Caco-2 (cell line): ENCODE measurements at regions not wholly inside any gene's neighbourhood (a gene's known extent, or its start where the extent isn't known, plus 50 kb on each side); places are given as distances from the start of the nearest gene placed in this dataset.

Experiments used
- BruUV-seq: library from RNA; stranded (reverse); fragments of 400-500 nt; replicated peaks from 2 replicates; lab custom pipeline; 2021; lab: Mats Ljungman, UMichigan
- CTCF ChIA-PET: fragments of 300-600 bp; sonication (Branson Sonifier 250); formaldehyde crosslinking; loops from one replicate; lab custom pipeline; 2022; ENCODE audit warnings: antibody characterized with exemption; lab: Charles Lee
- POLR2A ChIA-PET: fragments of 300-600 bp; sonication (Branson Sonifier 250); formaldehyde crosslinking; loops from one replicate; lab custom pipeline; 2022; ENCODE audit warnings: antibody characterized with exemption; lab: Charles Lee
- DNase-seq, 2 experiments: peaks; one replicate each; pipeline versions ENCODE4 v3.0.0 to v3.0.0-alpha.2; 2020 to 2022
- H3K27me3 ChIP-seq: replicated peaks from 2 replicates; pipeline ENCODE4 v1.6.0; 2011; ENCODE audit warnings: low read length; ENCODE audit not compliant: control insufficient read depth, insufficient read depth
- H3K36me3 ChIP-seq: 2 replicates; pipeline ENCODE4 v1.5.1; 2011; ENCODE audit warnings: low read length; ENCODE audit not compliant: control insufficient read depth, insufficient read depth
- H3K4me1 ChIP-seq: fragments of 250-450 bp; sonication (Bioruptor Pico); 2 replicates; pipeline ENCODE4 v1.5.1; 2020; ENCODE audit warnings: mild to moderate bottlenecking
- H3K4me3 ChIP-seq: 2 replicates; pipeline ENCODE4 v1.5.1; 2011; ENCODE audit warnings: low read depth, mild to moderate bottlenecking, control low read depth, low read length
- H3K9me3 ChIP-seq: fragments of 250-450 bp; sonication (Bioruptor Pico); 2 replicates; pipeline ENCODE4 v1.5.1; 2020; ENCODE audit warnings: mild to moderate bottlenecking, moderate library complexity
- H3K27ac Mint-ChIP-seq: one replicate; pipeline ENCODE4 v1.8.0; 2022; ENCODE audit warnings: mixed read lengths; ENCODE audit not compliant: unreplicated experiment
- H3K27me3 Mint-ChIP-seq: one replicate; pipeline ENCODE4 v1.8.0; 2022; ENCODE audit warnings: mixed read lengths; ENCODE audit not compliant: insufficient read depth, unreplicated experiment
- H3K36me3 Mint-ChIP-seq: one replicate; pipeline ENCODE4 v1.8.0; 2022; ENCODE audit warnings: mild to moderate bottlenecking, mixed read lengths; ENCODE audit not compliant: insufficient read depth, unreplicated experiment
- H3K4me1 Mint-ChIP-seq: one replicate; pipeline ENCODE4 v1.8.0; 2022; ENCODE audit warnings: low read depth, mixed read lengths; ENCODE audit not compliant: unreplicated experiment
- H3K4me3 Mint-ChIP-seq: one replicate; pipeline ENCODE4 v1.8.0; 2022; ENCODE audit warnings: mild to moderate bottlenecking, moderate library complexity, mixed read lengths; ENCODE audit not compliant: unreplicated experiment
- H3K9me3 Mint-ChIP-seq: one replicate; pipeline ENCODE4 v1.8.0; 2022; ENCODE audit warnings: mixed read lengths; ENCODE audit not compliant: unreplicated experiment
- intact Hi-C: fragments of 100-400 bp; cut with micrococcal nuclease; formaldehyde crosslinking; loops from one replicate; pipeline ENCODE4 v1.10.0; 2022; ENCODE audit not compliant: unreplicated experiment
- TF ChIP-seq, protein P1 (sequence below), 2 experiments: fragments of 200-600 bp in 1 of 2; IDR thresholded peaks; 1 replicate in 1 of 2; 2 replicates in 1 of 2; pipeline versions ENCODE4 v1.5.1 to v1.8.0; 2011 to 2022; ENCODE audit warnings: antibody characterized with exemption in 1 of 2, control low read depth in 1 of 2, inconsistent platforms in 1 of 2, low read depth in 1 of 2, low read length in 1 of 2, mild to moderate bottlenecking in 1 of 2, moderate library complexity in 1 of 2; ENCODE audit not compliant: insufficient read depth in 1 of 2, severe bottlenecking in 1 of 2, unreplicated experiment in 1 of 2

- CTCF ChIA-PET = no interaction called here
- Mint-ChIP-seq H3K4me3 (no peak overlapping the region), H3K27ac (no peak overlapping the region), H3K27me3 (no peaks in the 10 kb centered on the region), H3K4me1 (no peaks in the 10 kb centered on the region), H3K36me3 (no peaks in the 10 kb centered on the region), H3K9me3 (no peaks in the 10 kb centered on the region)
- Histone ChIP-seq H3K4me1 (no peaks in the 10 kb centered on the region), H3K9me3 (no peaks in the 10 kb centered on the region), H3K4me3 (no peak overlapping the region), H3K27me3 (no peaks in the 10 kb centered on the region), H3K36me3 (no peaks in the 10 kb centered on the region)
- POLR2A ChIA-PET = no interaction called here
- DNase-seq = no peak
- TF ChIP-seq, protein P1, sequence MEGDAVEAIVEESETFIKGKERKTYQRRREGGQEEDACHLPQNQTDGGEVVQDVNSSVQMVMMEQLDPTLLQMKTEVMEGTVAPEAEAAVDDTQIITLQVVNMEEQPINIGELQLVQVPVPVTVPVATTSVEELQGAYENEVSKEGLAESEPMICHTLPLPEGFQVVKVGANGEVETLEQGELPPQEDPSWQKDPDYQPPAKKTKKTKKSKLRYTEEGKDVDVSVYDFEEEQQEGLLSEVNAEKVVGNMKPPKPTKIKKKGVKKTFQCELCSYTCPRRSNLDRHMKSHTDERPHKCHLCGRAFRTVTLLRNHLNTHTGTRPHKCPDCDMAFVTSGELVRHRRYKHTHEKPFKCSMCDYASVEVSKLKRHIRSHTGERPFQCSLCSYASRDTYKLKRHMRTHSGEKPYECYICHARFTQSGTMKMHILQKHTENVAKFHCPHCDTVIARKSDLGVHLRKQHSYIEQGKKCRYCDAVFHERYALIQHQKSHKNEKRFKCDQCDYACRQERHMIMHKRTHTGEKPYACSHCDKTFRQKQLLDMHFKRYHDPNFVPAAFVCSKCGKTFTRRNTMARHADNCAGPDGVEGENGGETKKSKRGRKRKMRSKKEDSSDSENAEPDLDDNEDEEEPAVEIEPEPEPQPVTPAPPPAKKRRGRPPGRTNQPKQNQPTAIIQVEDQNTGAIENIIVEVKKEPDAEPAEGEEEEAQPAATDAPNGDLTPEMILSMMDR (IDR thresholded peaks at IDR 0.05; ENCODE audit: insufficient read depth in 1 of 2, low read depth in 1 of 2, low read length in 1 of 2, severe bottlenecking in 1 of 2, unreplicated experiment in 1 of 2) = no peak
- no TSS peak for BruUV-seq
- intact Hi-C loops = no loop called here
These were observed 492.9 kb upstream of the INTU start for GRCh38 chr4:127139788-127140286.

GRCh38 chr4:127140306-127140705, 492.5 kb upstream of the INTU start:
- Mint-ChIP-seq H3K4me1 (no peaks in the 10 kb centered on the region), H3K27ac (no peak overlapping the region), H3K36me3 (no peaks in the 10 kb centered on the region), H3K27me3 (no peaks in the 10 kb centered on the region), H3K4me3 (no peak overlapping the region), H3K9me3 (no peaks in the 10 kb centered on the region)
- BruUV-seq = no TSS peak
- POLR2A ChIA-PET = no interaction called here
- CTCF ChIA-PET = no interaction called here
- TF ChIP-seq, protein P1 (IDR thresholded peaks at IDR 0.05; ENCODE audit: insufficient read depth in 1 of 2, low read depth in 1 of 2, low read length in 1 of 2, severe bottlenecking in 1 of 2, unreplicated experiment in 1 of 2) = no peak
- no peak for DNase-seq
- Histone ChIP-seq H3K4me3 (no peak overlapping the region), H3K36me3 (no peaks in the 10 kb centered on the region), H3K27me3 (no peaks in the 10 kb centered on the region), H3K4me1 (no peaks in the 10 kb centered on the region), H3K9me3 (no peaks in the 10 kb centered on the region)
- intact Hi-C loops = no loop called here

- intact Hi-C loops = no loop called here
- H3K27ac Mint-ChIP-seq = no peak overlapping the region
These were observed 490.9 kb upstream of the INTU start for GRCh38 chr4:127141856-127142255.

More at GRCh38 chr4:127141856-127142255, 490.9 kb upstream of the INTU start:
- no TSS peak for BruUV-seq
- Mint-ChIP-seq H3K4me3 (no peak overlapping the region), H3K4me1 (no peaks in the 10 kb centered on the region), H3K9me3 (no peaks in the 10 kb centered on the region), H3K27me3 (peaks cover 2% of the 10 kb centered on the region), H3K36me3 (no peaks in the 10 kb centered on the region)
- H3K36me3 ChIP-seq = no peaks in the 10 kb centered on the region
- ChIA-PET CTCF (no interaction called here), POLR2A (no interaction called here)
- TF ChIP-seq, protein P1 (IDR thresholded peaks at IDR 0.05; ENCODE audit: insufficient read depth in 1 of 2, low read depth in 1 of 2, low read length in 1 of 2, severe bottlenecking in 1 of 2, unreplicated experiment in 1 of 2) = no peak
- H3K9me3 ChIP-seq = no peaks in the 10 kb centered on the region
- H3K4me1 ChIP-seq = no peaks in the 10 kb centered on the region
- H3K27me3 ChIP-seq = no peaks in the 10 kb centered on the region
- H3K4me3 ChIP-seq = no peak overlapping the region
- no peak for DNase-seq
